ENCODE measurements at regions not wholly inside any gene's neighbourhood (a gene's known extent, or its start where the extent isn't known, plus 50 kb on each side); places are given as distances from the start of the nearest gene placed in this dataset.
"Not testable (repeated sequence)": the region's sequence is repeated elsewhere in the genome, so short reads cannot be mapped to it uniquely, and the experiment has no call there.

GRCh38 chr2:167787562-167787961 is 459.8 kb downstream of the STK39 start:
- DNase-seq (ENCODE audit: low read depth in 2 of 2), result no peak
- no peak overlapping the region for H3K4me3 ChIP-seq (replicated peaks in 1 of 2; ENCODE audit: low read depth in 2 of 2, low read length in 2 of 2)
- TF ChIP-seq CTCF (IDR thresholded peaks at IDR 0.05; ENCODE audit: low read depth, low read length), result no peak

DNA sequence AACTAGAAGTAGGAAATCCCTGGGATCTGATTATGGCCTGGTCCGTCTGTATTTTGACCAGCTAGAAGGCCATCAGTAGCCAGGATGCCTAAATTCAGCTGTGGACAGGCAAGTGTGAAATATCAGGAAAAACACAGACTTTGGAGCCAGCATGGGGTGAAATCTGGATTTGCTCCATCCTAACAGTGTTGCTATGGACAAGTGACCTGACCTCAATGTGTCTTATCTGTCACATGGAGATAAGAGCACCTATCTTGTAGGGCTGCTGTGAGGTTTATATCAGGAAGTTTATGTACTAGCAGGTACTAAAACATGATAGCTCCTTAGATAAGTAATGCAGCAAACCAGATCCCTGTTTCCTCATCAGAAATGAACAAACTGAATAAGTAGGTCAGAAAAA is 460.4 kb downstream of the STK39 start:
- no peak for DNase-seq (ENCODE audit: low read depth in 2 of 2)
- TF ChIP-seq CTCF (IDR thresholded peaks at IDR 0.05; ENCODE audit: low read depth, low read length), result no peak
- no peak overlapping the region for H3K4me3 ChIP-seq (replicated peaks in 1 of 2; ENCODE audit: low read depth in 2 of 2, low read length in 2 of 2)

GRCh38 chr2:167785606-167786216 is 461.7 kb downstream of the STK39 start:
- H3K4me3 ChIP-seq (replicated peaks in 1 of 2; ENCODE audit: low read depth in 2 of 2, low read length in 2 of 2), result no peak overlapping the region
- TF ChIP-seq CTCF (IDR thresholded peaks at IDR 0.05; ENCODE audit: low read depth, low read length), result no peak
- no peak for DNase-seq (ENCODE audit: low read depth in 2 of 2)

DNA sequence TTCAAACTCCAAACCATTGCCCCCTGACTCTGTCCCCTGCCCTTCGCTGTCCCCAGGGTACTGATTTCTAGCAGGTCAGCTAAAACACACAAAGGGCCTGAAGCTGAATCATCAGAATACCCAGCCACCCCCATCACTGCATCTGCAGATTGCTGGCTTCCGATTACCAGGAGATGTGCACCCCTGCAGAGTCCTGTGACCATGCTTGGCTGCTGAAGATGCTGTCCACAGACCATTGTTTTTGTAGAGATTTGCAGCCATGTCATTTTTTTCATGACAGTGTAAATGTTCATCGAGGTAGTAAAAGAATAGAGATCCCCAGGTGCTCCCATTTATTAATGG is 463.3 kb downstream of the STK39 start:
- DNase-seq (ENCODE audit: low read depth in 2 of 2), result no peak
- no peak for TF ChIP-seq CTCF (IDR thresholded peaks at IDR 0.05; ENCODE audit: low read depth, low read length)
- no peak overlapping the region for H3K4me3 ChIP-seq (replicated peaks in 1 of 2; ENCODE audit: low read depth in 2 of 2, low read length in 2 of 2)

- DNase-seq (ENCODE audit: low read depth in 2 of 2), result peak in 1 of 2 donors; percentile 18
- no peak for TF ChIP-seq CTCF (IDR thresholded peaks at IDR 0.05; ENCODE audit: low read depth, low read length)
These were observed 463.9 kb downstream of the STK39 start for GRCh38 chr2:167783261-167784083.

GRCh38 chr2:167781629-167782028 is 465.8 kb downstream of the STK39 start:
- H3K4me3 ChIP-seq (replicated peaks in 1 of 2; ENCODE audit: low read depth in 2 of 2, low read length in 2 of 2); DNase-seq (ENCODE audit: low read depth in 2 of 2): not testable (repeated sequence)

More at GRCh38 chr2:167783261-167784083, 463.9 kb downstream of the STK39 start:
- H3K4me3 ChIP-seq (replicated peaks in 1 of 2; ENCODE audit: low read depth in 2 of 2, low read length in 2 of 2), result no peak overlapping the region

DNA sequence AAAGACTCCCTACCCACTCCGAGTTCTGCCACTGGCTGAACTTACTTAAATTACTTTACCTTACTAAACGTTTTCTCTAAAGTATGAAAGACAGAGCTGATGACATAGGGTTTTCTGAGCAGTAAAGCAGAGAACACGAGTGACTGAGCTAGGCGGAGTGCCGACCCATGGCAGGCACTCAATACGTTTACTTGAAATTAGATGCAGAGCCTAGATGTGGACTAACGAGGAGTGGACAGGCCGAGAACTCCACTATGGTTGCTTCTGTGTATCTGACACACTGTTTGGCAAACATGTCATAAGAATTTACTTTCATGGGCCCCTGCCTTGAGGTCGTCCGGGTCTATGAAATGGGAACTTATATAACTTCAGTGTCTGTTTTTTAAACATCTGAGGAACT is 471.0 kb downstream of the STK39 start:
- TF ChIP-seq CTCF (IDR thresholded peaks at IDR 0.05; ENCODE audit: low read depth, low read length), result no peak
- DNase-seq (ENCODE audit: low read depth in 2 of 2), result no peak

More for the DNA sequence above, 471.0 kb downstream of the STK39 start:
- H3K4me3 ChIP-seq (replicated peaks in 1 of 2; ENCODE audit: low read depth in 2 of 2, low read length in 2 of 2), result no peak overlapping the region
